OCI-LY1 (cell line): ENCODE measurements at regions not wholly inside any gene's neighbourhood (a gene's known extent, or its start where the extent isn't known, plus 50 kb on each side); places are given as distances from the start of the nearest gene placed in this dataset.

Source experiments
- EZH2 ChIP-seq: fragments of 200-600 bp; sonication (generic), shearing (Covaris generic); IDR thresholded peaks from 2 replicates; pipeline ENCODE4 v1.8.0; 2017; ENCODE audit warnings: borderline replicate concordance, mixed run types, mild to moderate bottlenecking, antibody characterized with exemption, low read length, moderate library complexity, mixed read lengths
- TF ChIP-seq, protein P1 (sequence below): fragments of 200-600 bp; sonication (generic), shearing (Covaris generic); IDR thresholded peaks from 2 replicates; pipeline ENCODE4 v1.5.1; 2017; ENCODE audit warnings: mild to moderate bottlenecking, antibody characterized with exemption, low read length, moderate library complexity, mixed read lengths

DNA sequence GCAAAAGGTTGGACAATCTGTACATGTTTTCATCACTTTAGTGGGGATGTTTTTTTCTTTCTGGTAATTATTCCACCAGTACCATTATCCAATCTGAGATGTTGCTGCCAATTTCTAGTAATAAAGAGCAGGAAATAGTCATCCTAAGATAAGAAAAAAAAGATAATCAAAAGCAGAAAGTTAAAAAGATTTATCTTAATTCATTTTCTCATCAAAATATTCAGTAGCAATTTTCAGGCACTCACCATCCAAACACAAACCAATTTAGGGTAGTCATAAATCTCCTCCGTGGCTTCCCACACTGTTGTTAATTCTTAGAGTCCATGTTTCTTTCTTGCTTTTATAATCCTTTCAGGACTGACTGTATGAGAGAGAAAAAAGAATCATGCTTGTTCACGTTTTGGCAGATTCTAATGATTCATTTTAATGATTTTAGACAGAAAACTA lies 263.7 kb upstream of the UGT8 start:
- TF ChIP-seq, protein P1, sequence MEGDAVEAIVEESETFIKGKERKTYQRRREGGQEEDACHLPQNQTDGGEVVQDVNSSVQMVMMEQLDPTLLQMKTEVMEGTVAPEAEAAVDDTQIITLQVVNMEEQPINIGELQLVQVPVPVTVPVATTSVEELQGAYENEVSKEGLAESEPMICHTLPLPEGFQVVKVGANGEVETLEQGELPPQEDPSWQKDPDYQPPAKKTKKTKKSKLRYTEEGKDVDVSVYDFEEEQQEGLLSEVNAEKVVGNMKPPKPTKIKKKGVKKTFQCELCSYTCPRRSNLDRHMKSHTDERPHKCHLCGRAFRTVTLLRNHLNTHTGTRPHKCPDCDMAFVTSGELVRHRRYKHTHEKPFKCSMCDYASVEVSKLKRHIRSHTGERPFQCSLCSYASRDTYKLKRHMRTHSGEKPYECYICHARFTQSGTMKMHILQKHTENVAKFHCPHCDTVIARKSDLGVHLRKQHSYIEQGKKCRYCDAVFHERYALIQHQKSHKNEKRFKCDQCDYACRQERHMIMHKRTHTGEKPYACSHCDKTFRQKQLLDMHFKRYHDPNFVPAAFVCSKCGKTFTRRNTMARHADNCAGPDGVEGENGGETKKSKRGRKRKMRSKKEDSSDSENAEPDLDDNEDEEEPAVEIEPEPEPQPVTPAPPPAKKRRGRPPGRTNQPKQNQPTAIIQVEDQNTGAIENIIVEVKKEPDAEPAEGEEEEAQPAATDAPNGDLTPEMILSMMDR, result no peak
- TF ChIP-seq EZH2, result no peak
